ENCODE measurements at regions not wholly inside any gene's neighbourhood (a gene's known extent, or its start where the extent isn't known, plus 50 kb on each side); places are given as distances from the start of the nearest gene placed in this dataset.

GRCh38 chr12:59388176-59388575 is 207.7 kb upstream of the SLC16A7 start:
- TF ChIP-seq, protein P1, sequence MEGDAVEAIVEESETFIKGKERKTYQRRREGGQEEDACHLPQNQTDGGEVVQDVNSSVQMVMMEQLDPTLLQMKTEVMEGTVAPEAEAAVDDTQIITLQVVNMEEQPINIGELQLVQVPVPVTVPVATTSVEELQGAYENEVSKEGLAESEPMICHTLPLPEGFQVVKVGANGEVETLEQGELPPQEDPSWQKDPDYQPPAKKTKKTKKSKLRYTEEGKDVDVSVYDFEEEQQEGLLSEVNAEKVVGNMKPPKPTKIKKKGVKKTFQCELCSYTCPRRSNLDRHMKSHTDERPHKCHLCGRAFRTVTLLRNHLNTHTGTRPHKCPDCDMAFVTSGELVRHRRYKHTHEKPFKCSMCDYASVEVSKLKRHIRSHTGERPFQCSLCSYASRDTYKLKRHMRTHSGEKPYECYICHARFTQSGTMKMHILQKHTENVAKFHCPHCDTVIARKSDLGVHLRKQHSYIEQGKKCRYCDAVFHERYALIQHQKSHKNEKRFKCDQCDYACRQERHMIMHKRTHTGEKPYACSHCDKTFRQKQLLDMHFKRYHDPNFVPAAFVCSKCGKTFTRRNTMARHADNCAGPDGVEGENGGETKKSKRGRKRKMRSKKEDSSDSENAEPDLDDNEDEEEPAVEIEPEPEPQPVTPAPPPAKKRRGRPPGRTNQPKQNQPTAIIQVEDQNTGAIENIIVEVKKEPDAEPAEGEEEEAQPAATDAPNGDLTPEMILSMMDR (conservative IDR thresholded peaks at IDR 0.05 in 1 of 2, IDR thresholded peaks at IDR 0.05 in 1 of 2; ENCODE audit: low read depth in 1 of 2, low read length in 2 of 2), result no peak
- no peak for TF ChIP-seq EZH2 (IDR thresholded peaks at IDR 0.05; ENCODE audit: low read length, missing control alignments)
